GM21360 (cell line): ENCODE measurements at regions not wholly inside any gene's neighbourhood (a gene's known extent, or its start where the extent isn't known, plus 50 kb on each side); places are given as distances from the start of the nearest gene placed in this dataset.

Source experiments
- ATAC-seq: cut with Tn5 transposase; IDR thresholded peaks from one replicate; pipeline ENCODE4 v1.9.1; 2021; ENCODE audit warnings: mild to moderate bottlenecking, moderate library complexity; ENCODE audit not compliant: unreplicated experiment

DNA sequence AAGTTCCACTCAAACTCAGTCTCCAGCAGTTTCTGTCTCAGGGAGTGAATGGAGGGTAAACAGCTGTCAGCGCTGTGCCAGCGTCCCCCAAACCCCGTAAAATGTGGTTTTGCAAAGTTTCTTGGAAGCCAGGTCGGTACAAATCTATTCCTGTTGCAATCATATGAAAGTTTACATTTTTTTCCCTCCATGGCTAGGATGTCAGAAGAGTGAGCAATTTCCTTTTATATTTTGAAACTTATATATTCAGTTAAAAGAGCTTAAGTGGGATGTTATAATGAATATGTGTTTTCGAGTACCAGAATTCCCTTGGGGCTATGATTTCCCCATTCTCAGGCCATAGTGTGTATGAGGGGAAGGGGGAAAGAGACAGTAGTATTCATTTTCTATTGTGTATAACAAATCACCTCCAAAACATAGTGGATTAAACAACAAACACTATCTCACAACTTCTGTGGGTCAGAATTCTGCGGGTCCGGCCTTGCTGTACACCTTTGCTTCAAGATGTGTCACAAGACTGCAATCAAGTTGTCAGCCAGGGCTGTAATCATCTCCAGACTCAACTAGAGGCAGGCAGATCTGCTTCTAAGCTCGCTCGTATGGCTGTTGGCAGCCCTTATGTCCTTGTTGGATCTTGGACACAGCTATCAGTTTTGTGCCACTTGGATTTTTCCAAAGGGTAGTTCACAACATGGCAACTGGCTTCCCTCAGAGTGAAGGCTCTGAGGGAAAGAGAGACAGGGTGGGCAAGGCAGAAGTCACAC, 107.4 kb downstream of the SNX18 start:
- no peak for ATAC-seq

DNA sequence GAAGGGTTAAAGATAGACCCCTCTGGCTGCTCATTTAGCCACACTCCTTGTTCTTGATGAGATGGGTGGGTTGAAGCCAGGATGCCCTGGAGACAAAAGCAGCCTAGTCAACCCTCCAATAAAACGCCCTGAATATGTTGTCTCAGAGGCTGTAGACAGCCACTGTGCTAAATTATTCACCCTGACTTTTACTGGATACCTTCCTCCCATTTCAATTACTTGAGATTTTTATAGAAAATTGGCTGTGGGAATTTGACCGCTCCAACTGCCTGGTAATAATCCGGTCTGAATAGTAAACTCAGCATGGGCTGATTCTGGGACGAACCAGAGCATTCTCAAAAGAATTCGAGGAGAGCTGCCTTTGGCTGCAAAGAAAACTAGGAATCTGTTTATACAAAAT, 104.2 kb downstream of the SNX18 start:
- no peak for ATAC-seq

DNA sequence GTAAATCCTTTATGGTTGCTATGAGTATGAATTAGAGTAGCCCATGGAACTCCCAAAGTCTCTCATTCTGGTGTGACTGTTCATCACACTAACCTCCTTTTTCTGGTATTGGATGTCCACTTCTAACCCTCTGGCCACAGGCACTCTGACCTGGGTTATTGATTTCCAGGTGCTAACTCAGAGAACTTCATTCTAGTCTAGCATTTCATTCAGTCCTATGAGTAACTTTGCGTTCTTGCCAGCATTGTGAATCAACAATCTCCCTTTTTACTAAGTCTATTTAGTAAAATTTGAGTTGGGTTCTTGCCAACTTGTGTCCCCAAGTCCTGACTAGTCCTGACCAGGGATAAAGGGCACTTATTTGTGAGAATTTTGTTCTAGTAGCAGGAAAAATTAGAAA, 103.5 kb downstream of the SNX18 start:
- ATAC-seq, result no peak

DNA sequence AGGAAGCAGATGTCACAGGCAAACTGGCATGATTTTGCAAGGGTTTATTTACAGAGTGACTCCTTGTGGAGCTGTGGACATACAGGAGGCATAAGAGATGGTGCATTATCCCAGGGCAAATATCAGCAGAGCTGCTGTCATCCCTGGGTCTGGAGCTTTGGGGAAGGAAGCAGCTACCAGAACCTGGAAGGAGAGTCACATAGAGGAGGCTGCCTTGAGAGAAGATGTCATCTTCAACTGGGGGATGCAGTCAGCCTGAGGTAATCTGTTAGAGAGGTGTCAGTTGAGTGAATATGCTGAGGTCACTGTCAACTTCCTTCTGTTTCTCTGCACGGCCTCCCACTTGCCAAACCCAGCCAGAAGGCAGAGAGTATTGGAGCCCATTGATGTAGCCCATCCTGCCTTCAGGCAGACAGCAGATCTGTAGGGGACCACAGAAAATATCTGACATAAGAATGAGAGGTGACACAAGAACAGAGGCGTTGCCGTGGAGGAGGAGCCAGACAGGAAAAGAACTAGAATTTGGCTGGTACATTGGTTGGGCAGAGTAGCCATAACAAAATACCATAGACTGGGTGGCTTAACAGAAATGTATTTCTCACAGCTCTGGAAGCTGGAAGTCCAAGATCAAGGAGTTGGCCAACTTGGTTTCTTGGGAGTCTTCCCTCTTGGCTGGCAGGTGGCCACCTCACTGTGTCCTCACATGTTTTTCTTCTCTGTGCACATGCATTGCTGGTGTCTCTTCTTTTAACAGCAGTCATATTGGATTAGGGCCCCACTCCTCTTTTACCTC, 102.8 kb downstream of the SNX18 start:
- no peak for ATAC-seq

DNA sequence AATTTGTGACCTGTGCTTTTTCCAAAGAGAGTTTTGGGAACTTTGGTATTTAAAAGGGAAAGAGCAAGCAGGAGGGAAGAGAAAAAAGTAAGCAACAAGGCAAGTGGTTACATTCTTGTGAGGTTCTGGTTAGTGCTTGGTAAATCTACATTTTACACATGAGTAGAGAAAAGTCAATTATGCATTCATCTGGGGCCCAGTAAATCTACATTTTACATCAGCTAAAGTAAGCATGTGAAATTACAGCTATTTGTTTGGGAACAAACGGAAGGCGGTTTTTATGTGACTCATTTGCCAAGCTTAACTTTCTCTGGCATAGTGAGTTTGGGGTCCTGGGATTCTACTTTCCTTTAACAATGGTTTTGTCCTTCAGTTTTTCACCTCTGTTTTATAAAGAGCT, 102.2 kb downstream of the SNX18 start:
- no peak for ATAC-seq

DNA sequence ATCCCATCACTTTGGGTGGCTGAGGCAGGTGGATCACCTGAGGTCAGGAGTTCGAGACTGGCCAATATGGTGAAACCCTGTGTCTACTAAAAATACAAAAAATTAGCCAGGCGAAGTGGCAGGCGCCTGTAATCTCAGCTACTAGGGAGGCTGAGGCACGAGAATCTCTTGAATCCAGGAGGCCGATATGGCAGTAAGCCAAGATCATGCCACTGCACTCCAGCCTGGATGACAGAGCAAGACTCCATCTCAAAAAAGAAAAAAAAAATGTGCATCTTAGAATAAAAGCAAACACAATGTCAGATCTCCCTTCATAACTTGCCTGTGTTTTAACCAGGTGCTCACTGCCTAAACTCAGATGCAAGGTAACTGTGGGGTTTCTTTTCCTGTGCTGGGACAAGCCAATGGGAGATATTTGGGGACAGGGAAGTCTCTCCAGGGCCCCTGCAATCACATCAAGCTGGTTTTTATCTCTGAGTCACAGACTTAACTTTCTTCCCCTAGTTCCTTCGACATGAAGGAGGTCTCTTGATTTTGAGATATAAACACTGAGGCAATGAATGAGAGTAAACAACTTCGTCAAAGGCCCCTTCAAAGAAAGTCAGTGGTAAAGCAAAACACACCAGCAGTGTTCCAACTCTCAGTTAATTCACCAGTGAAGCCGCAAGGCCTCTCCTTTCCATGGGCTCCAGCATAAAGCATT, 99.1 kb downstream of the SNX18 start:
- no peak for ATAC-seq

DNA sequence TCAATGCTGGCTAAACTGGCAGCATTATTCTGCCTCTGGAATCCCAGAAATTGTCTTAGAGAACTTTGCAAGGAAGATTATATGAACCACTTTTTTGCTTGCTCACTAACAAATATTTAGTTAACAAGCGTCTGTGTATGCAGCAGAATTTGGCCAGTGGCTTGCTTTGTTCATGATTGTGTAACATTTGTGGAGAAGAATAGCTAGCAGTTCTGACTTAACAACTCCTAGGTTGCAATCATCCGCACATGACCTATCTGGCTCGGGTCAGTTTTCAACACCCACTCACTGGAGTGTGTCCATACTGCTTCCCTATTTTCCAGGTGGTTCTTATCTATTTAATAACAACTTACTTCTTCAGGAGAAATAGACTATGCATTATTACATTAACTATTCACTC, 98.5 kb downstream of the SNX18 start:
- ATAC-seq, result no peak

DNA sequence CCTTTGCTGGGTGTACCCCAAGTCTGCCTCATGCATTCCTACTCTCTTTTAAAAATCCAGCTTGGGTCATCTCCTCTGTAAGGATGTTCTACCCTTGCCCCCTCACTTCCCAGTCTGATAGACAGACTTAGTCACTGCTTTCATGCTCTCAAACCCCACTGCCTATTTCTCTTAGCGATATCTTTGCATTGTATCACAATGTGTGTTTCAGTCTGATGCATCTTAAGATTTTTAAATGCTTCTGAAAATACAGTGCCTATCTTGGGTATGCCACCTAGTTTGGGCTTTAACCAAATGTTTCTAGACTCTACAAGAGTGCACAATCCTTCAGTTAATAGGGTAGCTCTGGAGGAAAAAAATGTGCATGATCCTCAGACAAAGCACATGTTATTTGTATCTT, 97.8 kb downstream of the SNX18 start:
- ATAC-seq, result no peak

DNA sequence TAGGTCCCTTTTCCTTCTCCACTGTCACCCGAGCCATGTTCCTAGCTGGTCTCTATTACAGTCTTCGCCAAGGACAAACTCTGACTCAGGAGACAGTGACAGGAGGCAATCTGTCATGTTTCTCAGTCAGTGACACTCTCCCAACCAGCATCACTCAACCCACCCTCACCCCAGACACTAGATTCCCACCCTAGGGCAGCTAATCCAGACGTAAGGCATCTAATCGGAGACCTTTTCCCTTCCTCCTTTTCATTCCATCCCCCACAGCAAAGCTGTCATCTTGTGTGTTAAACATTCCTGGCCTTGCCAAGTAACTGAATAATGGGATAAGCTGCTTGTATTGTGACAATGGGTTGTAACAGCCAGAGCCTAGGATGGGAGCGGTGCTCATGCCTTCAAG, 95.2 kb downstream of the SNX18 start:
- no peak for ATAC-seq

DNA sequence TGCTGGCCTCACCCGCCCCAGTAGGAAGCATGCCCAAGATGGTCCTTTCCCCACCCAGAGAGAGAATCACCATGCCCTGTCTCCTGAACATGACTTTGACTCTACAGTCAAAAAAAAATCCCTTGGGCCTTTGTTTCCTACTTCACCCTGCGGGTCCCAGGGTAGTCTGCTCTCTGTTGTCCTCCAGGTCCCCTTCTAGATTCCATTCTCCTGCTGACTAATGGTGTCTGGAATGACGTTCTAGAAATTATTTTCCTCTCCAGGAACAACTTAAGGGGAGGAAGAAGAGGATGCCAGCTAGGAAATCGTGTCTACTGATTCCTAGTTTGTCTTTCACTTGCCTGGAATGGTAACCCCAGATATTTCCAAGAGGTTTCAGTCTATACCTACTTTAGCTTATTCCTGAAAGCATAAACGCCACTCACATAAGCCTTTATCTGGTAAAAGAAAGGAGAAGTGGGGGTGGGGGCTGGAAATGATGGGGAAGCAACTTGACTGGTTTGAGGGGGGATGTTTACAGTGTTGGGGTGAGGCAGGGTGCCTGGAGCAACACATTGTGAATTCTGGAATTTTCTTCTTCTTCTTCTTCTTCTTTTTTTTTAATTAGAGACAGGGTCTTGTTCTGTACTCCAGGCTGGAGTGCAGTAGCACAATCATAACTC, 93.9 kb downstream of the SNX18 start:
- no peak for ATAC-seq

DNA sequence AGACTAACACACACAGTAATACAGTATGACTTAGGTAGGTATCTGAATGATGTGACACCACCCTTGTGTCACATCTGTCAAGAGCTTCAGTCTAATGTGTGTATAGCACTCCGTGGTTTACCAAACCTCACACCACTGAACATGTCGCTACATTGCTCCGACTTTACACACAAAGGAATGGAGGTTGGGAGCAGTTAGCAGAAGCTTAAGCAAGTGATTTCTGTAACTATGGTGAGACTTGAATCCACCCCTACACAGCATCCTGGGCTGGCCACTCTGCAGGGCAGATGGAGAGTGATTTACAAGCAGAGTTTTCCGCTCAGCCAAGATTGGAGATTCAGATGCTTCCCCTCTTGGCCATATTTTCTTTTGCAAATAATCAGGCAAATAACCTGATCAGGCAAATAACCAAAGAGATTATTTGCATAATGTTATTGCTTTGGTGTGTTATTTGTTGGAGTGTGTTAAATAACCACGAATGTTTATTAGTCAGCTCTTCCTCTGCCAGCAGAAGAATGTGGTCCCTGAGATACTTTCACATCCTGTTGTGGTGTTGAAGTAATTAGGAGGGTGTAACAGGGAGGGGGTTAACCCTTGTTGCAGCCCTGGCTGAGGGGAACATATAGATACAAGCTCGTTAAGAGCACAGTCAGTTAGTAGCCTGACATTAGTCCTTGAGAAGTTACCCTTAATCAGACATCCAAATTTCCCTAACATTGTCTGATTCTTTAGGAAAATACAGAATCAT, 92.8 kb downstream of the SNX18 start:
- peak; percentile 94 for ATAC-seq

DNA sequence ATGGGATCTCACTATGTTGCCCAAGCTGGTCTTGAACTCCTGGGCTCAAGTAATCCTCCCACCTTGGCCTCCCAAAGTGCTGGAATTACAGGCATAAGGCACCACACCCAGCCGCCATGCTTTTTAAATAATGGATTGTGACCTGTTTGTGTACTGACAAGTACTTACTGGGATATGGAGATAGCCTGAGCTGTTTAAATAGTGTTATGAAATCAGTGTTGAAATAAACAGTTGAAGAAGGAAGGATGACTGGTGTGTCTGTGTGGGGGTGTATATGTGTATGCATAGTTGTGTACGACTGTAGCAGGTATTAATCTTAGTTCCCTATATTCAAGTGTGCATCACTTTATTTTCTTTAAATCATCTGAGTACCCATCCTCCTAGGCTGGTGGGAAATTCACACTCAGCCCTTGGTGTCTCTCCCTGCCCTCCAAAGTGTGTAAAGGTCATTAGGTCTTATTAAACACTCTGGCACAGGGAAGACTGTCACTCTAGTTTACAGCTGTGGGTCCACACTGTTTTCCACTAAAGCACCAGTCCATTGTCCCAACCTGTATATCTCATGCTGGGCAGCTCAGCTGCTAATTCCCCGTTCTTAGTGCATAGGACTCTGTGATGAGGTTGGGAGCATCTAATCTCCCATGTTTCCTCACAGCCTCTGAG, 91.0 kb downstream of the SNX18 start:
- ATAC-seq, result no peak

DNA sequence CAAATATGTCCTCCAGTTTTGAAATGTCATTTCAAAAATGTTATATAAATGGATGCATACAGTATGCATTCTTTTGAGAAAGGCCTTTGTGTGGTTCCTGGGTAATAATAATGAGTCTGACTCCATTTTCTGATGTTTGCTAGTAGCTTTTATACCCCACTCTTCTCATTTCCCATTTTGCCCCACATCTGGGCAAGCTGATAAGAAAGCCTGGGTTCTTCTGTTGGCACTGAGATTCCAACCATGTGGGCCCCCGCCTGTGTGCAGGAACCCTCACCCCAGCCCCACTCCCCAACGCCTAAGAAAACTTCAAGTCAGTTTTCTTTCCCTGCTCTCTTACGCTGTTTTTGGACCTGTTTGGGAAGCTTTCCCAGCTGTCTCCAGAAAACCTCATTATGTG, 89.4 kb downstream of the SNX18 start:
- ATAC-seq, result no peak

DNA sequence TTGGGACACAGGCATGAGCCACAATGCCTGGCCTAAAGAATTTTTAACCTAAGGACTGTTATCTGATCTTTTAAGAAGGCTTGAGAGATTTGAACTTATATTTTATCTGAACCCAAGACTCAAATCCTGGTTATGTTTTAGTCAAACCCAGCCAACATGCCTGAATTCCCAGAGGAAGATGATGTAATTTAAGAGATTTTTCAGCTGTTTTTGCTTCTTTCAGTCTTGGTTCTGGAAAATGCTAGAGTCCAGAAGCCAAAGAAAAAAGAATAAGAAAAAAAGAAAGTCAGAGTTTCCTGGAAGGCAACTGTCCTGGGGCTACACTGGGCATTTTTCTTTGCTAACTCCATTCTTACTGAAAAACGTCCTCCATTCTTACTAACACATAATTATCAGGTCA, 85.8 kb downstream of the SNX18 start:
- no peak for ATAC-seq

DNA sequence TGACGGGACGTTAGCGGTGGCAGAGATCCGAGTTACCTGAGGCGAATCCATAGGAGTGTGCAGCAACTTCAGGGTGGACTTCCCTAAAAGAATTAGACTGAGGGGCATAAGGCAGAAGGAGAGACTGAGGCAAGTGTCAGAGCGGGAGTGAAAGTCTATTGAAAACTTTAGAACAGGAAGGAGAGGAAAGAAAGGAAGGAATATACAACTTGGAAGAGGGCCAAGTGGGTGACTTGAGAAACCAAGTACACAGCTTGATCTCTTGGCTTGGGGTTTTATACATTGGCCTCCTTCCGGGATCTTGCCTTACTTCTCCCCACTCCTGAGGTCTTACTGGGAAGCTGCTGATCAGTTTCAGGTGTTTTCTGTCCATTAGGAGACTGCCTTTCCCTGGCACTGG, 84.9 kb downstream of the SNX18 start:
- ATAC-seq, result no peak

DNA sequence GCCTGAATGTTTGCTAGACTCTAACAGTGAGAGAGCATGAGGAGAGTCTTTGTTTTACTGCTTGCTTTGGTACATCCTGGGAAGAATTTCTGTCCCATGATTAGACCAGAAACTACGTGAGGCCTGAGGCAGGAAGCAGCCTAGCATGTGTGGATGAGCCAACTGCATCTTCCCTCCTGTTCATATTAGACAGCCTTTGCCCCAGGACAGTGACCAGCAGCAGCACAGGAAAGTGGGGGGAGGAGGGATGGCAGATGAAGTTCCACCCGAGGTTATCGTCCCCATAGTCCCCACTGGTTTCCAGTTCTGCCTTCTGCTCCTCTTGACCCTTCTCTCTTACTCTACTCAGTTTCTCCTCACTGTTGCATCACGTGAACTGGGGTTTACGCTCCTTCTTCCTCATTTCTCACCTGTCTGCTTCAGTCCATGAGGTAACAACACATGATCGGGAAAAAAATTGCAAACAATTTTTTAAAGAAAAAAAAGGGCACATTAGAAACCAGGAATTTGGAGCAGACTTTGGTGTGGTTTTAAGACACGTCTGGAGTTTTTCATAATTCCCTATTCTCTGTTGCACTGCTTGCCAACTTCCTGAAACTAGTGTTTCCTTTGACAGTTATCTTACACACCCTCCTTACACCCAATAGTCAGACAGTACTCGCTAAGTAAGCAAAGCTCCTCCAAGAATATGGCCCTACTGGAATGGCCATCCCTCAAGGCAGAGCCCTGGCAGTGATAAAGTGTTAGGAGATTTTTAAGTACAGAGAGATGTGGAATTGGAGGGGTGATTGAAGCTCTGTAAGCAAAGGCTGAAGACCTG, 84.1 kb downstream of the SNX18 start:
- no peak for ATAC-seq
